ENCODE measurements at regions not wholly inside any gene's neighbourhood (a gene's known extent, or its start where the extent isn't known, plus 50 kb on each side); places are given as distances from the start of the nearest gene placed in this dataset.
"Not testable (repeated sequence)": the region's sequence is repeated elsewhere in the genome, so short reads cannot be mapped to it uniquely, and the experiment has no call there.

DNA sequence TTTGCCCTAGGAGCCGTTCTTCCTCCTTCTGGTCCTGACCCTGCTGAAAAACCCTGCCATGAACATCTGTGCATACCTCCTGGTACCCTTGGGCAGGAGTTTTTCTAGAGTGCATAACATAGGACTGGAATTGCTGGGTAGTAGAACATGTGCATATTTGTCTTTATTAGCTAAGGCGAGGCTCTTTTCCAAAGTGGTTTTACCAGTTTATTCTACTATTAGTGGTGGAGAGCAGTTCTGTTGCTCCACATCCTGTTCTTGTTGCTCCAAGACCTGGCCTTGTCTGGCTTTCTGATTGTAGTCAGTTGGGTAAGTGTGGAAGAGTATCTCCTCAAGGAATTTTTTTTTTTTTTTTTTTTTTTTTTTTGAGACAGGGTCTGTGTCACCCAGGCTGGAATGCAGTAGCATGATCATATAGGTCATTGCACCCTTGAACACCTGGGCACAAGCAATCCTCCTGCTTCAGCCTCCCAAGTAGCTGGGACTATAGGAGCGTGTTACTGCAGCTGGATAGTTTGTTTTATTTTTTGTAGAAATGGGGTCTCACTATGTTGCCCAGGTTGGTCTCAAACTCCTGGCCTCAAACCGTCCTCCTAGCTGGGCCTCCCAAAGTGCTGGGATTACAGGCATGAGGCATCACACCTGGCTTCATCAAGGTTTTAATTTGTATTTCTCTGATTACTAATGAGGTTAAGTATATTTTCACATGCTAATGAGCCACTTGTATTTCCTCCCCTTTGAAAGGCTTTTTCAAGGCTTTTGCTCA lies 85.2 kb downstream of the SPRY4 start:
- WGBS, 2 donors = 80 to 81% methylated on average over 4 of the region's 4 CpGs
- Histone ChIP-seq H3K4me1 (ENCODE audit: control insufficient read depth in 2 of 2, insufficient read depth in 2 of 2, low read length in 1 of 2) (no peaks in the 10 kb centered on the region), H3K4me3 (ENCODE audit: low read depth in 1 of 2, low read length in 2 of 2) (no peak overlapping the region), H3K36me3 (ENCODE audit: control insufficient read depth in 2 of 2, insufficient read depth in 2 of 2, low read length in 1 of 2) (no peaks in the 10 kb centered on the region), H3K27me3 (ENCODE audit: control insufficient read depth in 1 of 2, insufficient read depth in 2 of 2, low read length in 2 of 2) (no peaks in the 10 kb centered on the region), H3K9me3 (ENCODE audit: control insufficient read depth in 2 of 2, insufficient read depth in 1 of 2, low read depth in 1 of 2, low read length in 1 of 2) (no peaks in the 10 kb centered on the region), H3K27ac (ENCODE audit: low read depth in 2 of 2, low read length in 1 of 2) (no peak overlapping the region)

DNA sequence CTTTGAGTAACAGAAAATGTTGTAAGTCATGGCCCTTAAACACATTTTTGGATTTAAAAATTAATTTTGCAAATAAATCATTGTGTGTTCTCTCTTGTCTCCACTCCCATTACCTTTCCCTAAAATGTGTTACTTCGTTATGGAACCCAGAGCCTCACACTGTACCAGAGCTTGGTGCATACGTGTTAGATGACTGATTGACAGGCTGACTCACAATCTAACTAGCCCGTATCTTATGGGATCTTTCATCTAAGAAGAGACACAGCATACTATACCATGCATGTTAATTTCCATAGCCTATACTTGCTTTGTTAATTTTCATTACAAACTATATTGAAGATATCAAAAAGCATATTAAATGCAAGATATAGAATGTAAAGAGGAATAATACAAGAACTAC lies 87.1 kb downstream of the SPRY4 start:
- Histone ChIP-seq H3K4me3 (ENCODE audit: low read depth in 1 of 2, low read length in 2 of 2) (no peak overlapping the region), H3K27ac (ENCODE audit: low read depth in 2 of 2, low read length in 1 of 2) (no peak overlapping the region), H3K4me1 (ENCODE audit: control insufficient read depth in 2 of 2, insufficient read depth in 2 of 2, low read length in 1 of 2) (no peaks in the 10 kb centered on the region), H3K36me3 (ENCODE audit: control insufficient read depth in 2 of 2, insufficient read depth in 2 of 2, low read length in 1 of 2) (no peaks in the 10 kb centered on the region), H3K27me3 (ENCODE audit: control insufficient read depth in 1 of 2, insufficient read depth in 2 of 2, low read length in 2 of 2) (no peaks in the 10 kb centered on the region), H3K9me3 (ENCODE audit: control insufficient read depth in 2 of 2, insufficient read depth in 1 of 2, low read depth in 1 of 2, low read length in 1 of 2) (no peaks in the 10 kb centered on the region)
- WGBS, 2 donors = 84 to 89% methylated on average over 3 of the region's 3 CpGs

DNA sequence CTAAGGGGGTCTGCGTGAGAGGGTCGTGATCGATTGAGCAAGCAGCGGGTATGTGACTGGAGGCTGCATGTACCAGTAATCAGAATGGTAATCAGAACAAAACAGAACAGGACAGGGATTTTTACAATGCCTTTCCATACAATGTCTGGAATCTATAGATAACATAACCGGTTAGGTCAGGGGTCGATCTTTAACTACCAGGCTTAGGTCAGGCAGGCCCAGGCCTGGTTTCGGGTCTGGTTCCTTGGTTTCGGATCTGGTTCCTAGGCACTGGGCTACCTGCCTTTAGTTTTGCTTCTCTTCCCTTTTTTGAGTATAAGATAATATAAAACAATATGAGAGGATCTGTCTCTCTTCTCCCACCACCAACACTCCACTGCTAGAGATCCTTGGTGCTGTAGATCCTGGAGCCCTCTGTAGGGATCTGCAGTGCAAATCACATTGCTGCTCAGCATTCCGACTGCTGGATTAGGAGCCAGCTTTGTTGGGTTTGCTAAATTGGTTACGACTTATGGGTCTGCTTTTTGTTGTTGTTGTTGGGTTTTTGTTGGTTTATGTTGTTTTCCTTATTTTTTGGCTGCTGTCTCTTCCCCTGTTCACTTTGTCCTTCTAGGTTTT lies 88.0 kb downstream of the SPRY4 start:
- WGBS, 2 donors = 81 to 86% methylated on average over 9 to 10 of the region's 10 CpGs
- not testable (repeated sequence) for H3K4me1 ChIP-seq (ENCODE audit: control insufficient read depth in 2 of 2, insufficient read depth in 2 of 2, low read length in 1 of 2); H3K27ac ChIP-seq (ENCODE audit: low read depth in 2 of 2, low read length in 1 of 2); H3K36me3 ChIP-seq (ENCODE audit: control insufficient read depth in 2 of 2, insufficient read depth in 2 of 2, low read length in 1 of 2); H3K9me3 ChIP-seq (ENCODE audit: control insufficient read depth in 2 of 2, insufficient read depth in 1 of 2, low read depth in 1 of 2, low read length in 1 of 2); H3K27me3 ChIP-seq (ENCODE audit: control insufficient read depth in 1 of 2, insufficient read depth in 2 of 2, low read length in 2 of 2); H3K4me3 ChIP-seq (ENCODE audit: low read depth in 1 of 2, low read length in 2 of 2)

DNA sequence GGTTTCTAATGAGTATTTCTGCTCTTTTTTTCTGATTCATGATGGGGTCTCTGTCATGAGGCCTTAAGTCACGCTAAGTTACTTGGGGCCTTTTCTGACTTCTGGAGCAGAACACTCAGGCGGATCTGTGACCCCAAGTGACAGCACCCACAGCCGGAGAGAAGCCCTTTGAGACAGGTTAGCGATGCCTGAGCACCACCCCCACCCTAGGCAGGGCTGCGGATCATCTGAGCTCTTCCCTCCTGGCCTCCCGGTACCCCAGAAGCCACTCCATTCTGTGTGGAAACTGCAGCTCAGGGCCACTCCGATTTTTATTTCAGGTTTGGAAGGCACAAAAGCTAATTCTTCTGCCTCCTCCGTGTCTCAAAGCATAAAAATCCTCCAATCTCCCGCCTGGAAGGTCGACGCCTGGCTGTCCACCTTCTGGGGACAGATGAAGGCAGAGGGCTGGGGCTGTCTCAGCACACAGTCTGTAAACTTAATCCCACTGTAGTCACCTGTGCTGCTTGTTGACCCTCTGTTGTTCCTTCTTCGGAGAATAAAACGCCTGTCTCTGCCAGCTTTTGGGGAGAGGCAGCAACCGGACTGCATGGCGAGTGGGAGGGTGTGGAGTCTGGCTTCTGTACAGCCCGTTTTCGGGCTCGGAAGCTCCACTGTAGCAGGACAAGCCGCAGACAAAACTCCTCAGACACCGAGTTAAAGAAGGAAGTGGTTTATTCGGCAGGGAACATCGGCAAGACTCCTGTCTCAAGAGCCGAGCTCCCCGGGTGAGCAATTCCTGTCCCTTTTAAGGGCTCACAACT lies 88.8 kb downstream of the SPRY4 start:
- no peaks in the 10 kb centered on the region for H3K9me3 ChIP-seq (ENCODE audit: control insufficient read depth in 2 of 2, insufficient read depth in 1 of 2, low read depth in 1 of 2, low read length in 1 of 2)
- no peaks in the 10 kb centered on the region for H3K4me1 ChIP-seq (ENCODE audit: control insufficient read depth in 2 of 2, insufficient read depth in 2 of 2, low read length in 1 of 2)
- H3K4me3 ChIP-seq (ENCODE audit: low read depth in 1 of 2, low read length in 2 of 2) = no peak overlapping the region
- H3K27me3 ChIP-seq (ENCODE audit: control insufficient read depth in 1 of 2, insufficient read depth in 2 of 2, low read length in 2 of 2) = no peaks in the 10 kb centered on the region
- no peaks in the 10 kb centered on the region for H3K36me3 ChIP-seq (ENCODE audit: control insufficient read depth in 2 of 2, insufficient read depth in 2 of 2, low read length in 1 of 2)
- WGBS, 2 donors = 81 to 86% methylated on average over 24 of the region's 24 CpGs
- H3K27ac ChIP-seq (ENCODE audit: low read depth in 2 of 2, low read length in 1 of 2) = no peak overlapping the region

DNA sequence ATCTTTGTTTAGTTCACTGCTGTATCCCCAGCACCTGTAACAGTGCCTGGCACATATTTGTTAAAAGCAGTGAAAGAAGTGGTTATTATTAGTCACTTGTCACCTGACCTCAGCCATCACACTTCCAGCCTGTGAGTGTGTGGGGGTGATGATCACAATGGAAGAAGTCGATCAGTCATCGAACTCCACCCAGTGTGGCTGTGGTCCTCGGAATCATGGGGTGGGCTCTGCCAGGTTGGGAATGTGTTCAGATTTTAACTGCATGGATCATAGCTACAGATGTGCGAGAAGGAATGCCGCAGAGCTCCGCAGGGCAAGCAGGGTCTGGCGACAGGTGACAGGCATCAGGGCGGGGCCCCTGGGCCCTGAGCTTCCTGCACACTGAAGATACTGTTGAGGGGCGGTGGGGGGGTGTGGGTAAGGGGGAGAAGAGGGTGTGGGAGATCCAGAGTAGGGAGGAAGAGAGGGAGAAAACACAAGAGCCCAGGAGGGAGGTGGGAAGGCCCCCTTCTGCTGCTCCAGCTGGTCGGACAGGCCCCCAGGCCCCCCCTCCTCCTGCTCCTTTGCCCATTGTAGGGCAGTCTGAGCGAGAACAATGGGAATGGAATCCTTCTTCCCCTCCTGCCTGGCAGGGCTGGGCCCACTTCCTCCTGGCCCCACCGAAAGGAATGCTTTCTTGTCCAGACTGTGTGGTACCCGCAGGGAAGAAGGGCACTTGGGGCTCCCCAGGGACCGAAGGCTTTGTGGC lies 89.6 kb downstream of the SPRY4 start:
- Histone ChIP-seq H3K4me1 (ENCODE audit: control insufficient read depth in 2 of 2, insufficient read depth in 2 of 2, low read length in 1 of 2) (no peaks in the 10 kb centered on the region), H3K36me3 (ENCODE audit: control insufficient read depth in 2 of 2, insufficient read depth in 2 of 2, low read length in 1 of 2) (no peaks in the 10 kb centered on the region), H3K27me3 (ENCODE audit: control insufficient read depth in 1 of 2, insufficient read depth in 2 of 2, low read length in 2 of 2) (no peaks in the 10 kb centered on the region), H3K27ac (ENCODE audit: low read depth in 2 of 2, low read length in 1 of 2) (no peak overlapping the region), H3K4me3 (ENCODE audit: low read depth in 1 of 2, low read length in 2 of 2) (no peak overlapping the region), H3K9me3 (ENCODE audit: control insufficient read depth in 2 of 2, insufficient read depth in 1 of 2, low read depth in 1 of 2, low read length in 1 of 2) (no peaks in the 10 kb centered on the region)
- 52 to 53% methylated on average over 14 of the region's 14 CpGs for WGBS, 2 donors

DNA sequence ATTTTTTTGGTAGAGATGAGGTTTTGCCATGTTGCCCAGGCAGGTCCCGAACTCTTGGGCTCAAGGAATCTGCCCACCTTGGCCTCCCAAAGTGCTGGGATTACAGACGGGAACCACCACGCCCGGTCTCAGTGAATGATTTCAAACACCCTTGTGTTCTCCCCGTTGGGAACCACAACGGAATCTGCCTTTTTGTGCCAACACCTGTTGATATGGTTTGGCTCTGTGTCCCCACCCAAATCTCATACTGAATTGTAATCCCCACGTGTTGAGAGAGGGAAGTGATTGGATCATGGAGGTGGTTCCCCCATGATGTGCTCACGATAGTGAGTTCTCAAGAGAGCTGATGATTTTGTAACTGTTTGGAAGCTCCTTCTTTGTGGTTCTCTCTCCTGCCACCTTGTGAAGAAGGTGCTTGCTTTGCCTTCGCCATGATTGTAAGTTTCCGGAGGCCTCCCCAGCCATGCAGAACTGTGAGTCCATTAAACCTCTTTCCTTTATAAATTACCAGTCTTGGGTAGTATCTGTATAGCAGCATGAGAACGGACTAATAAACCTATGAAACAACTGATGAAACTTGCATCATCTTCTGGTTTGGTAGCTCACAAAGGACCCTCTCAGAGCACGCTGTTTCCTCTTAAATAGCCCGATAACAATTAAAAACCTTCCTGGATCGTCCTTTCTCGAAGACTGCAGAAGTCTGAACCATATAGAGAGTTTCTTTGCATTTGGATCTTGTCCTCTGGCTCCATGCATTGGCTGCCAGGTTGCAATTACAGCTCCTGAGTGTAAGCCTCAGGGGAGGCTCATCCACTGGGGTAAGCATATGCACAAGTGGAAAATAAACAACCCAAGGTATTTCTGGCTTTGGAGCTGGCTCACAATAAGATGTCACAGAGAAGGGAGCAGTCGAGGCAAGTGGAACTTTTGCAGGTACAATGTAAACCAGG lies 91.5 kb downstream of the SPRY4 start:
- H3K4me1 ChIP-seq (ENCODE audit: control insufficient read depth in 2 of 2, insufficient read depth in 2 of 2, low read length in 1 of 2) = no peaks in the 10 kb centered on the region
- H3K27ac ChIP-seq (ENCODE audit: low read depth in 2 of 2, low read length in 1 of 2) = no peak overlapping the region
- no peaks in the 10 kb centered on the region for H3K27me3 ChIP-seq (ENCODE audit: control insufficient read depth in 1 of 2, insufficient read depth in 2 of 2, low read length in 2 of 2)
- no peaks in the 10 kb centered on the region for H3K36me3 ChIP-seq (ENCODE audit: control insufficient read depth in 2 of 2, insufficient read depth in 2 of 2, low read length in 1 of 2)
- no peaks in the 10 kb centered on the region for H3K9me3 ChIP-seq (ENCODE audit: control insufficient read depth in 2 of 2, insufficient read depth in 1 of 2, low read depth in 1 of 2, low read length in 1 of 2)
- no peak overlapping the region for H3K4me3 ChIP-seq (ENCODE audit: low read depth in 1 of 2, low read length in 2 of 2)
- WGBS, 2 donors = 80 to 86% methylated on average over 16 of the region's 16 CpGs

DNA sequence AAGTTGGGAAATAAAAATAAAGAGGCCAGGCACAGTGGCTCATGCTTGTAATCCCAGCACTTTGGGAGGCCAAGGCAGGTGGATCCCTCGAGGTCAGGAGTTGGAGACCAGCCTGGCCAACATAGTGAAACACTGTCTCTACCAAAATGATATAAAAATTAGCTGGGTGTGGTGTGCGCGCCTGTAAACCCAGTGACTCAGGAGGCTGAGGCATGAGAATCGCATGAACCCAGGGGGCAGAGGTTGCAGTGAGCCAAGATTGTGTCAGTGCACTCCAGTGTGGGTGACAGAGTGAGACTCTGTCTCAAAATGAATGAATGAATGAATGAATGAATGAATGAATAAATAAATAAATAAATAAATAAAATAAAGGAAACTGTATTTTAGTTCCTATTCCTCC lies 93.9 kb downstream of the SPRY4 start:
- not testable (repeated sequence) for H3K27ac ChIP-seq (ENCODE audit: low read depth in 2 of 2, low read length in 1 of 2); H3K4me3 ChIP-seq (ENCODE audit: low read depth in 1 of 2, low read length in 2 of 2); H3K27me3 ChIP-seq (ENCODE audit: control insufficient read depth in 1 of 2, insufficient read depth in 2 of 2, low read length in 2 of 2); H3K4me1 ChIP-seq (ENCODE audit: control insufficient read depth in 2 of 2, insufficient read depth in 2 of 2, low read length in 1 of 2); H3K9me3 ChIP-seq (ENCODE audit: control insufficient read depth in 2 of 2, insufficient read depth in 1 of 2, low read depth in 1 of 2, low read length in 1 of 2); H3K36me3 ChIP-seq (ENCODE audit: control insufficient read depth in 2 of 2, insufficient read depth in 2 of 2, low read length in 1 of 2)
- 78 to 82% methylated on average over 4 of the region's 4 CpGs for WGBS, 2 donors

DNA sequence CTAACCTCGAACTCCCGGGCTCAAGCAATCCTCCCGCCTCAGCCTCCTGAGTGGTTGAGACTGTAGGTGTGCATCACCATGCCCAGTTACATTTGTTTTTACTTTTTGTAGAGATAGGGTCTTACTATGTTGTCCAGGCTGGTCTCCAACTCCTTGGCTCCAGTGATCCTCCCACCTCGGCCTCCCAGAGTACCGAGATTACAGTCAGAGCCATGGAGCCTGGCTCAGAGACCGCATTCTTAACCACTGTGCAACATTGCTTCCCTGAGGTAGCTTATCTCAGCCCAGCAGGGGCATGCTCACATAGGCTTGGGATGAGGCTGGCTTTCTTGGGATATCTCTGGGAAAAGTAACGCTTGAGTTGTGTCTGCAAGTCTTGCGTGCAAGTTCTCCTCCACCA lies 99.7 kb downstream of the SPRY4 start:
- Histone ChIP-seq H3K27me3 (ENCODE audit: control insufficient read depth in 1 of 2, insufficient read depth in 2 of 2, low read length in 2 of 2) (no peaks in the 10 kb centered on the region), H3K4me1 (ENCODE audit: control insufficient read depth in 2 of 2, insufficient read depth in 2 of 2, low read length in 1 of 2) (no peaks in the 10 kb centered on the region), H3K4me3 (ENCODE audit: low read depth in 1 of 2, low read length in 2 of 2) (no peak overlapping the region), H3K36me3 (ENCODE audit: control insufficient read depth in 2 of 2, insufficient read depth in 2 of 2, low read length in 1 of 2) (no peaks in the 10 kb centered on the region), H3K27ac (ENCODE audit: low read depth in 2 of 2, low read length in 1 of 2) (no peak overlapping the region), H3K9me3 (ENCODE audit: control insufficient read depth in 2 of 2, insufficient read depth in 1 of 2, low read depth in 1 of 2, low read length in 1 of 2) (no peaks in the 10 kb centered on the region)
- 93 to 96% methylated on average over 8 of the region's 8 CpGs for WGBS, 2 donors
